ENCODE measurements at regions not wholly inside any gene's neighbourhood (a gene's known extent, or its start where the extent isn't known, plus 50 kb on each side); places are given as distances from the start of the nearest gene placed in this dataset.

- no peak for TF ChIP-seq REST (IDR thresholded peaks at IDR 0.05; ENCODE audit: insufficient read depth in 1 of 2, low read depth in 2 of 2, low read length in 2 of 2)
- TF ChIP-seq FOXP2 (optimal IDR thresholded peaks at IDR 0.05; ENCODE audit: borderline replicate concordance, extremely low read depth, extremely low read length, insufficient read depth) = no peak
- TF ChIP-seq SIN3A (IDR thresholded peaks at IDR 0.05; ENCODE audit: borderline replicate concordance, insufficient read depth, low read length) = no peak
These were observed 380.7 kb downstream of the RBM43 start for GRCh38 chr2:150880986-150881385.

- TF ChIP-seq SIN3A (IDR thresholded peaks at IDR 0.05; ENCODE audit: borderline replicate concordance, insufficient read depth, low read length) (no peak), POLR2AphosphoS5 (IDR thresholded peaks at IDR 0.05; ENCODE audit: low read depth, low read length) (no peak), TAF1 (IDR thresholded peaks at IDR 0.05; ENCODE audit: borderline replicate concordance, insufficient read depth, low read length) (no peak), FOXP2 (optimal IDR thresholded peaks at IDR 0.05; ENCODE audit: borderline replicate concordance, extremely low read depth, extremely low read length, insufficient read depth) (no peak), REST (IDR thresholded peaks at IDR 0.05; ENCODE audit: insufficient read depth in 1 of 2, low read depth in 2 of 2, low read length in 2 of 2) (no peak)
These were observed 383.3 kb downstream of the RBM43 start for GRCh38 chr2:150878356-150878755.

- no peak for TF ChIP-seq FOXP2 (optimal IDR thresholded peaks at IDR 0.05; ENCODE audit: borderline replicate concordance, extremely low read depth, extremely low read length, insufficient read depth)
- no peak for TF ChIP-seq POLR2AphosphoS5 (IDR thresholded peaks at IDR 0.05; ENCODE audit: low read depth, low read length)
- TF ChIP-seq TAF1 (IDR thresholded peaks at IDR 0.05; ENCODE audit: borderline replicate concordance, insufficient read depth, low read length) = no peak
These were observed 385.3 kb downstream of the RBM43 start for GRCh38 chr2:150876251-150876950.

GRCh38 chr2:150873396-150873772 lies 385.9 kb upstream of the RND3 start:
- TF ChIP-seq TAF1 (IDR thresholded peaks at IDR 0.05; ENCODE audit: borderline replicate concordance, insufficient read depth, low read length) (no peak), REST (IDR thresholded peaks at IDR 0.05; ENCODE audit: insufficient read depth in 1 of 2, low read depth in 2 of 2, low read length in 2 of 2) (no peak), POLR2AphosphoS5 (IDR thresholded peaks at IDR 0.05; ENCODE audit: low read depth, low read length) (no peak), SIN3A (IDR thresholded peaks at IDR 0.05; ENCODE audit: borderline replicate concordance, insufficient read depth, low read length) (no peak), FOXP2 (optimal IDR thresholded peaks at IDR 0.05; ENCODE audit: borderline replicate concordance, extremely low read depth, extremely low read length, insufficient read depth) (no peak)

- no peak for TF ChIP-seq FOXP2 (optimal IDR thresholded peaks at IDR 0.05; ENCODE audit: borderline replicate concordance, extremely low read depth, extremely low read length, insufficient read depth)
- no peak for TF ChIP-seq POLR2AphosphoS5 (IDR thresholded peaks at IDR 0.05; ENCODE audit: low read depth, low read length)
- no peak for TF ChIP-seq REST (IDR thresholded peaks at IDR 0.05; ENCODE audit: insufficient read depth in 1 of 2, low read depth in 2 of 2, low read length in 2 of 2)
- no peak for TF ChIP-seq SIN3A (IDR thresholded peaks at IDR 0.05; ENCODE audit: borderline replicate concordance, insufficient read depth, low read length)
- TF ChIP-seq TAF1 (IDR thresholded peaks at IDR 0.05; ENCODE audit: borderline replicate concordance, insufficient read depth, low read length) = no peak
These were observed 385.4 kb upstream of the RND3 start for GRCh38 chr2:150872756-150873395.

Measured in PFSK-1 (cell line).